ENCODE measurements at regions not wholly inside any gene's neighbourhood (a gene's known extent, or its start where the extent isn't known, plus 50 kb on each side); places are given as distances from the start of the nearest gene placed in this dataset.

DNA sequence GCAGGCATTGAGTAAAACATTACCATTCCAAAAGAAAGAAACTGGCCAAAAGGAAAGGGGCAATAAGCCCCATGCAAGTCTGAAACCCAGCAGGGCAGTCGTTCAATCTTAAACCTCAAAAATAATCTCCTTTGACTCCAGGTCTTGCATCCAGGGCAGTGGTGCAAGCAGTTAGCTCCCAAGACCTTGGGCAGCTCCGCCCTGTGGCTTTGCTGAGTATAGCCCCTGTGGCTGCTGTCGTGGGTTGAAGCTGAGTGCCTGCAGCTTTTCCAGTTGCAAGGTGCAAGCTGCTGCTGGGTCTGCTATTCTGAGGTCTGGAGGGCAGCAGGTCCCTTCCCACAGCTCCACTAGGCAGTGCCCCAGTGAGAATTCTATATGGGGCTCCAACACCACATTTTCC, 580.1 kb upstream of the AUTS2 start:
- TF ChIP-seq, protein P1, sequence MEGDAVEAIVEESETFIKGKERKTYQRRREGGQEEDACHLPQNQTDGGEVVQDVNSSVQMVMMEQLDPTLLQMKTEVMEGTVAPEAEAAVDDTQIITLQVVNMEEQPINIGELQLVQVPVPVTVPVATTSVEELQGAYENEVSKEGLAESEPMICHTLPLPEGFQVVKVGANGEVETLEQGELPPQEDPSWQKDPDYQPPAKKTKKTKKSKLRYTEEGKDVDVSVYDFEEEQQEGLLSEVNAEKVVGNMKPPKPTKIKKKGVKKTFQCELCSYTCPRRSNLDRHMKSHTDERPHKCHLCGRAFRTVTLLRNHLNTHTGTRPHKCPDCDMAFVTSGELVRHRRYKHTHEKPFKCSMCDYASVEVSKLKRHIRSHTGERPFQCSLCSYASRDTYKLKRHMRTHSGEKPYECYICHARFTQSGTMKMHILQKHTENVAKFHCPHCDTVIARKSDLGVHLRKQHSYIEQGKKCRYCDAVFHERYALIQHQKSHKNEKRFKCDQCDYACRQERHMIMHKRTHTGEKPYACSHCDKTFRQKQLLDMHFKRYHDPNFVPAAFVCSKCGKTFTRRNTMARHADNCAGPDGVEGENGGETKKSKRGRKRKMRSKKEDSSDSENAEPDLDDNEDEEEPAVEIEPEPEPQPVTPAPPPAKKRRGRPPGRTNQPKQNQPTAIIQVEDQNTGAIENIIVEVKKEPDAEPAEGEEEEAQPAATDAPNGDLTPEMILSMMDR (conservative IDR thresholded peaks at IDR 0.05; ENCODE audit: low read length): no peak
- TF ChIP-seq EZH2phosphoT487 (IDR thresholded peaks at IDR 0.05; ENCODE audit: borderline replicate concordance): no peak
